Testis (tissue), 2 donors: ENCODE measurements at regions not wholly inside any gene's neighbourhood (a gene's known extent, or its start where the extent isn't known, plus 50 kb on each side); places are given as distances from the start of the nearest gene placed in this dataset.

ENCODE experiments used
- DNase-seq: peaks from one replicate; pipeline ENCODE4 v3.0.0-alpha.2; 2019
- H3K27ac ChIP-seq, 2 donors: fragments of 200-600 bp; sonication (generic); one replicate each; pipeline ENCODE4 v1.5.1; 2019
- H3K27me3 ChIP-seq: fragments of 200-600 bp; sonication (generic); one replicate; pipeline ENCODE4 v1.5.1; 2019
- H3K36me3 ChIP-seq: fragments of 200-600 bp; sonication (generic); one replicate; pipeline ENCODE4 v1.5.1; 2017; ENCODE audit warnings: low read depth; ENCODE audit errors: missing control alignments
- H3K4me1 ChIP-seq: fragments of 200-600 bp; sonication (generic); one replicate; pipeline ENCODE4 v1.5.1; 2019
- H3K4me3 ChIP-seq, 2 donors: fragments of 200-600 bp; sonication (generic); one replicate each; pipeline ENCODE4 v1.5.1; 2017 to 2019
- H3K9me3 ChIP-seq: fragments of 200-600 bp; sonication (generic); one replicate; pipeline ENCODE4 v1.5.1; 2017
- CTCF ChIP-seq, 3 experiments: fragments of 450-650 bp in 2 of 3; fragments of 200-600 bp in 1 of 3; sonication (generic) in 1 of 3; IDR thresholded peaks; one replicate each; pipeline ENCODE4 v1.5.1; 2016 to 2019; ENCODE audit warnings: antibody characterized with exemption in 3 of 3, mild to moderate bottlenecking in 2 of 3, moderate library complexity in 1 of 3
- POLR2A ChIP-seq: fragments of 450-650 bp; IDR thresholded peaks from one replicate; pipeline ENCODE4 v1.6.1; 2017; ENCODE audit warnings: antibody characterized with exemption, mild to moderate bottlenecking, moderate library complexity
- WGBS, 2 donors: methylation state at CpG; one replicate each; pipeline ENCODE4 v1.1.5; 2018; 5-methylcytosine and 5-hydroxymethylcytosine counted together
- intact Hi-C: fragments of 100-400 bp; cut with DNase I; formaldehyde crosslinking; loops from one replicate; pipeline ENCODE4 v1.15.1; 2023; ENCODE audit warnings: low total_unique reads

DNA sequence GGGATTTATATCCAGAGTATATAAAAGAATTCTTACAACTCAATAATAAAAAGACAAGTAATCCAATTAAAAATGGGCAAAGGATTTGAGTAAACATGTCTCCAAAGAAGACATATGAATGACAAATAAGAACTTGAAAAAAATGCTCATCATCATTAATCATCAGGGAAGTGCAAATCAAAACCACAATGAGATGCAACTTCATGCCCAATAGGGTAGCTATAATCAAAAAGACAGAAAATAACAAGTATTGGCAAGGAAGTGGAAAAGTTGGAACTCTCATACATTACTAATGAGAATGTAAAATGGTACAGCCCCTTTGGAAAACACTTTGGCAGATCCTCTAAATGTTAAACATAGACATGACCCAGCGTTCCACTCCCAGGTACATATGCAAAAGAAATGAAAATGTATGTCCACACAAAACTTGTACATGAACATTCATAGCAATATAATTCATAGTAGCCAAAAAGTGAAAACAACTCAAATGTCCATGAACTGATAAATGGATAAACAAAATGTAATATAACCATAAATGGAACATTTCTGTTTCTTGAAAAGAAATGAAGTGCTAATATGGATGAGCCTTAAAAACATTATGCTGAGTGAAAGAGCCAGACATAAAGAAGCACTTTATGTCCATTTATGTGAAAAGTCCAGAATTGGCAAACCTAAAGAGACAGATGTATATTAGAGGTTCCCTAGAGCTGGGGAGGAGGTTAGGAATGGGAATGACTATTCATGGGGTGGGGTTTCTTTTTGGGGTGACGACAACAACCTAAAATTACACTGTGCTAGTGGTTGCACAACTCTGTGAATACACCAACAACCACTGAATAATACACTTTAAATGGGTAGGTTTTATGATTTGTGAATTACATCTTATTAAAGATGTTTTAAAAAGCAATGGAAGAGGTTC is 259.7 kb downstream of the RHOU start:
- peaks cover 22% of the 10 kb centered on the region for H3K4me1 ChIP-seq
- 90 to 91% methylated on average over 2 of the region's 2 CpGs for WGBS, 2 donors
- no peaks in the 10 kb centered on the region for H3K27me3 ChIP-seq
- TF ChIP-seq CTCF (IDR thresholded peaks at IDR 0.05) (no peak), POLR2A (no peak)
- intact Hi-C loops, result no loop called here
- no peaks in the 10 kb centered on the region for H3K36me3 ChIP-seq
- H3K27ac ChIP-seq, result no peak overlapping the region
- no peak overlapping the region for H3K4me3 ChIP-seq
- DNase-seq, result no peak
- no peaks in the 10 kb centered on the region for H3K9me3 ChIP-seq

- Histone ChIP-seq H3K4me3 (no peak overlapping the region), H3K36me3 (no peaks in the 10 kb centered on the region), H3K27ac (peak overlapping the region in 1 of 2 donors; percentile 1), H3K4me1 (peaks cover 9% of the 10 kb centered on the region), H3K27me3 (no peaks in the 10 kb centered on the region), H3K9me3 (no peaks in the 10 kb centered on the region)
- whole genome bisulfite sequencing, 2 donors, result 68 to 83% methylated on average over 6 of the region's 6 CpGs
- peak; percentile 47 for DNase-seq
- intact Hi-C loops, result no loop called here
- TF ChIP-seq CTCF (IDR thresholded peaks at IDR 0.05) (no peak), POLR2A (no peak)
Observed at GRCh38 chr1:228996281-228996680, 261.0 kb downstream of the RHOU start.

GRCh38 chr1:228997721-228998144 is 262.5 kb downstream of the RHOU start:
- Histone ChIP-seq H3K27ac (no peak overlapping the region), H3K4me3 (no peak overlapping the region), H3K4me1 (peaks cover 9% of the 10 kb centered on the region), H3K9me3 (no peaks in the 10 kb centered on the region), H3K27me3 (no peaks in the 10 kb centered on the region), H3K36me3 (no peaks in the 10 kb centered on the region)
- intact Hi-C loops, result no loop called here
- 89 to 94% methylated on average over 4 of the region's 4 CpGs for WGBS, 2 donors
- DNase-seq, result no peak
- TF ChIP-seq POLR2A, result no peak
- TF ChIP-seq CTCF (IDR thresholded peaks at IDR 0.05), result no peak

- TF ChIP-seq POLR2A (no peak), CTCF (IDR thresholded peaks at IDR 0.05) (no peak)
- peak; percentile 46 for DNase-seq
- Histone ChIP-seq H3K4me3 (no peak overlapping the region), H3K4me1 (peaks cover 9% of the 10 kb centered on the region), H3K27ac (no peak overlapping the region), H3K9me3 (no peaks in the 10 kb centered on the region), H3K27me3 (no peaks in the 10 kb centered on the region), H3K36me3 (no peaks in the 10 kb centered on the region)
- intact Hi-C loops, result no loop called here
- WGBS, 2 donors, result 66 to 73% methylated on average over 6 of the region's 6 CpGs
Observed at GRCh38 chr1:228998179-228998578, 262.9 kb downstream of the RHOU start.
